ENCODE measurements at regions not wholly inside any gene's neighbourhood (a gene's known extent, or its start where the extent isn't known, plus 50 kb on each side); places are given as distances from the start of the nearest gene placed in this dataset.
"Not testable (repeated sequence)": the region's sequence is repeated elsewhere in the genome, so short reads cannot be mapped to it uniquely, and the experiment has no call there.

DNA sequence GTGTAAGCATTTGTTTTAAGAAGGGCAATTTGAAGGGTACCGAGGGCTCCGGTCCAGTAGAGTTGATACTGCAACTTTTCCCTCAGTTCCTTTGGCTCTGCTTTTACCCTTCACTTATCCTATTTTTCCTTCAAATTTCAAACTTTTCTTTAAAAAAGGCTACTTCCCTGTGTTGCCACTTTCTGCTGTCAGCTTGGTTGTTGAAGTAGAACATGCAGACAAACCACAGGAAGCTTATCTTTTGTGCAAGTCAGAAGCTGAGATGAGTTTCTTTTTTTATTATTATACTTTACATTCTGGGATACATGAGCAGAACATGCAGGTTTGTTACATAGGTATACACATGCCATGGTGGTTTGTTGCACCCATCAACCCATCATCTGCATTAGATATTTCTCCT lies 89.1 kb upstream of the FREM3 start:
- TF ChIP-seq, protein P1, sequence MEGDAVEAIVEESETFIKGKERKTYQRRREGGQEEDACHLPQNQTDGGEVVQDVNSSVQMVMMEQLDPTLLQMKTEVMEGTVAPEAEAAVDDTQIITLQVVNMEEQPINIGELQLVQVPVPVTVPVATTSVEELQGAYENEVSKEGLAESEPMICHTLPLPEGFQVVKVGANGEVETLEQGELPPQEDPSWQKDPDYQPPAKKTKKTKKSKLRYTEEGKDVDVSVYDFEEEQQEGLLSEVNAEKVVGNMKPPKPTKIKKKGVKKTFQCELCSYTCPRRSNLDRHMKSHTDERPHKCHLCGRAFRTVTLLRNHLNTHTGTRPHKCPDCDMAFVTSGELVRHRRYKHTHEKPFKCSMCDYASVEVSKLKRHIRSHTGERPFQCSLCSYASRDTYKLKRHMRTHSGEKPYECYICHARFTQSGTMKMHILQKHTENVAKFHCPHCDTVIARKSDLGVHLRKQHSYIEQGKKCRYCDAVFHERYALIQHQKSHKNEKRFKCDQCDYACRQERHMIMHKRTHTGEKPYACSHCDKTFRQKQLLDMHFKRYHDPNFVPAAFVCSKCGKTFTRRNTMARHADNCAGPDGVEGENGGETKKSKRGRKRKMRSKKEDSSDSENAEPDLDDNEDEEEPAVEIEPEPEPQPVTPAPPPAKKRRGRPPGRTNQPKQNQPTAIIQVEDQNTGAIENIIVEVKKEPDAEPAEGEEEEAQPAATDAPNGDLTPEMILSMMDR (IDR thresholded peaks at IDR 0.05 in 8 of 11, conservative IDR thresholded peaks at IDR 0.05 in 3 of 11) = not testable (repeated sequence)
- TF ChIP-seq POLR2A, POLR2AphosphoS5 (IDR thresholded peaks at IDR 0.05): not testable (repeated sequence)
